ENCODE measurements at regions not wholly inside any gene's neighbourhood (a gene's known extent, or its start where the extent isn't known, plus 50 kb on each side); places are given as distances from the start of the nearest gene placed in this dataset.
"Not testable (repeated sequence)": the region's sequence is repeated elsewhere in the genome, so short reads cannot be mapped to it uniquely, and the experiment has no call there.

- peaks cover 12% of the 10 kb centered on the region for H3K4me1 Mint-ChIP-seq
- H3K27me3 Mint-ChIP-seq: peaks cover 14% of the 10 kb centered on the region
- DNase-seq (no peak), ATAC-seq (no peak)
- H3K36me3 Mint-ChIP-seq: no peaks in the 10 kb centered on the region
- H3K9me3 Mint-ChIP-seq (ENCODE audit: low read depth): no peaks in the 10 kb centered on the region
- no peak overlapping the region for H3K4me3 Mint-ChIP-seq
- H3K27ac Mint-ChIP-seq: no peak overlapping the region
- CTCF ChIA-PET: interaction anchor here (1.5 kb wide), 1 partner anchor 12 kb away, joined by 6 read pairs; no protein-coding TSS in a partner anchor
Measured at GRCh38 chr12:127121494-127122084, 1145.4 kb upstream of the TMEM132C start.

GRCh38 chr12:127125607-127126259 is 1141.2 kb upstream of the TMEM132C start:
- Mint-ChIP-seq H3K27me3 (peaks cover 9% of the 10 kb centered on the region), H3K4me1 (peaks cover 12% of the 10 kb centered on the region), H3K9me3 (ENCODE audit: low read depth) (no peaks in the 10 kb centered on the region), H3K4me3 (no peak overlapping the region), H3K36me3 (no peaks in the 10 kb centered on the region), H3K27ac (peak overlapping the region; percentile 11)
- DNase-seq (peak; percentile 67), ATAC-seq (peak; percentile 86)
- CTCF ChIA-PET: interaction anchor here (0.8 kb wide), 1 partner anchor 256 kb away, joined by 4 read pairs; no protein-coding TSS in a partner anchor

- DNase-seq: no peak
- peaks cover 13% of the 10 kb centered on the region for H3K27me3 Mint-ChIP-seq
- ATAC-seq: no peak
- H3K4me1 Mint-ChIP-seq: peaks cover 12% of the 10 kb centered on the region
- no peaks in the 10 kb centered on the region for H3K36me3 Mint-ChIP-seq
- H3K27ac Mint-ChIP-seq: no peak overlapping the region
- CTCF ChIA-PET: no interaction called here
- H3K4me3 Mint-ChIP-seq: no peak overlapping the region
- no peaks in the 10 kb centered on the region for H3K9me3 Mint-ChIP-seq (ENCODE audit: low read depth)
Measured at GRCh38 chr12:127126260-127126628, 1140.7 kb upstream of the TMEM132C start.

GRCh38 chr12:127127897-127128296 is 1139.1 kb upstream of the TMEM132C start:
- DNase-seq: no peak
- Mint-ChIP-seq H3K36me3 (no peaks in the 10 kb centered on the region), H3K4me3 (no peak overlapping the region), H3K27me3 (peaks cover 9% of the 10 kb centered on the region), H3K4me1 (peaks cover 12% of the 10 kb centered on the region), H3K27ac (no peak overlapping the region), H3K9me3 (ENCODE audit: low read depth) (no peaks in the 10 kb centered on the region)
- no peak for ATAC-seq
- CTCF ChIA-PET: no interaction called here

GRCh38 chr12:127130506-127131124 is 1136.4 kb upstream of the TMEM132C start:
- Mint-ChIP-seq H3K4me1 (peaks cover 8% of the 10 kb centered on the region), H3K9me3 (ENCODE audit: low read depth) (no peaks in the 10 kb centered on the region), H3K36me3 (no peaks in the 10 kb centered on the region), H3K4me3 (no peak overlapping the region), H3K27ac (no peak overlapping the region), H3K27me3 (peaks cover 12% of the 10 kb centered on the region)
- CTCF ChIA-PET: no interaction called here
- ATAC-seq (no peak), DNase-seq (no peak)

- Mint-ChIP-seq H3K36me3 (no peaks in the 10 kb centered on the region), H3K27ac (no peak overlapping the region), H3K27me3 (peaks cover 10% of the 10 kb centered on the region), H3K9me3 (ENCODE audit: low read depth) (peaks cover 2% of the 10 kb centered on the region), H3K4me3 (no peak overlapping the region), H3K4me1 (no peaks in the 10 kb centered on the region)
- ATAC-seq (no peak), DNase-seq (no peak)
- CTCF ChIA-PET: no interaction called here
Measured at GRCh38 chr12:127133675-127134335, 1133.2 kb upstream of the TMEM132C start.

- ATAC-seq; DNase-seq; H3K27ac Mint-ChIP-seq; H3K36me3 Mint-ChIP-seq; CTCF ChIA-PET; H3K4me3 Mint-ChIP-seq; H3K9me3 Mint-ChIP-seq (ENCODE audit: low read depth); H3K4me1 Mint-ChIP-seq: not testable (repeated sequence)
- peaks cover 31% of the 10 kb centered on the region for H3K27me3 Mint-ChIP-seq
Measured at GRCh38 chr12:127140864-127141484, 1126.0 kb upstream of the TMEM132C start.

GRCh38 chr12:127143020-127143419 is 1124.0 kb upstream of the TMEM132C start:
- peaks cover 2% of the 10 kb centered on the region for H3K9me3 Mint-ChIP-seq (ENCODE audit: low read depth)
- peaks cover 2% of the 10 kb centered on the region for H3K36me3 Mint-ChIP-seq
- CTCF ChIA-PET: no interaction called here
- no peak overlapping the region for H3K27ac Mint-ChIP-seq
- ATAC-seq: no peak
- no peak for DNase-seq
- H3K27me3 Mint-ChIP-seq: peaks cover 31% of the 10 kb centered on the region
- peaks cover 11% of the 10 kb centered on the region for H3K4me1 Mint-ChIP-seq
- H3K4me3 Mint-ChIP-seq: no peak overlapping the region

GRCh38 chr12:127144770-127145169 is 1122.2 kb upstream of the TMEM132C start:
- Mint-ChIP-seq H3K4me3 (no peak overlapping the region), H3K36me3 (peaks cover 2% of the 10 kb centered on the region), H3K27ac (no peak overlapping the region), H3K9me3 (ENCODE audit: low read depth) (peaks cover 2% of the 10 kb centered on the region), H3K4me1 (peaks cover 11% of the 10 kb centered on the region), H3K27me3 (peaks cover 20% of the 10 kb centered on the region)
- DNase-seq: no peak
- ATAC-seq: no peak
- CTCF ChIA-PET: no interaction called here

GRCh38 chr12:127145241-127145928 is 1121.6 kb upstream of the TMEM132C start:
- DNase-seq (no peak), ATAC-seq (no peak)
- H3K27ac Mint-ChIP-seq: peak overlapping the region; percentile 78
- peaks cover 11% of the 10 kb centered on the region for H3K4me1 Mint-ChIP-seq
- H3K4me3 Mint-ChIP-seq: peak overlapping the region; percentile 79
- H3K27me3 Mint-ChIP-seq: peaks cover 17% of the 10 kb centered on the region
- peaks cover 2% of the 10 kb centered on the region for H3K36me3 Mint-ChIP-seq
- H3K9me3 Mint-ChIP-seq (ENCODE audit: low read depth): peaks cover 2% of the 10 kb centered on the region
- CTCF ChIA-PET: no interaction called here

- peaks cover 2% of the 10 kb centered on the region for H3K36me3 Mint-ChIP-seq
- ATAC-seq (peak; percentile 97), DNase-seq (peak; percentile 82)
- peaks cover 11% of the 10 kb centered on the region for H3K4me1 Mint-ChIP-seq
- peaks cover 2% of the 10 kb centered on the region for H3K9me3 Mint-ChIP-seq (ENCODE audit: low read depth)
- peak overlapping the region; percentile 79 for H3K4me3 Mint-ChIP-seq
- peaks cover 12% of the 10 kb centered on the region for H3K27me3 Mint-ChIP-seq
- CTCF ChIA-PET: interaction anchor here (0.9 kb wide), 1 partner anchor 37 kb away, joined by 3 read pairs; no protein-coding TSS in a partner anchor
- peak overlapping the region; percentile 78 for H3K27ac Mint-ChIP-seq
Measured at GRCh38 chr12:127145929-127146789, 1120.8 kb upstream of the TMEM132C start.

GRCh38 chr12:127146991-127147718 is 1119.8 kb upstream of the TMEM132C start:
- ATAC-seq (no peak), DNase-seq (no peak)
- Mint-ChIP-seq H3K27me3 (peaks cover 6% of the 10 kb centered on the region), H3K36me3 (peaks cover 2% of the 10 kb centered on the region), H3K27ac (no peak overlapping the region), H3K4me1 (peaks cover 11% of the 10 kb centered on the region), H3K4me3 (no peak overlapping the region), H3K9me3 (ENCODE audit: low read depth) (no peaks in the 10 kb centered on the region)
- CTCF ChIA-PET: interaction anchor here (0.9 kb wide), 1 partner anchor 38 kb away, joined by 3 read pairs; no protein-coding TSS in a partner anchor

Data from activated CD8-positive, alpha-beta memory T cell treated with anti-CD3 and anti-CD28 coated beads, Interleukin-2, amount 10 ng/mL, durations not matched to agents 7 days and 5 days (primary cell).